ENCODE measurements at regions not wholly inside any gene's neighbourhood (a gene's known extent, or its start where the extent isn't known, plus 50 kb on each side); places are given as distances from the start of the nearest gene placed in this dataset.

- Histone ChIP-seq H4K20me1 (ENCODE audit: insufficient read depth) (no peaks in the 10 kb centered on the region), H2AFZ (ENCODE audit: low read depth, low read length, poor library complexity, severe bottlenecking) (no peak overlapping the region), H3K27ac (ENCODE audit: low read depth, low read length) (no peak overlapping the region), H3K27me3 (ENCODE audit: insufficient read depth, low read length) (no peaks in the 10 kb centered on the region), H3K4me3 (replicated peaks in 1 of 2; ENCODE audit: low read depth in 1 of 2, low read length in 2 of 2) (no peak overlapping the region), H3K4me1 (ENCODE audit: control insufficient read depth in 1 of 2, insufficient read depth in 2 of 2, low read length in 2 of 2) (no peaks in the 10 kb centered on the region), H3K36me3 (ENCODE audit: control insufficient read depth in 1 of 2, insufficient read depth in 2 of 2, low read length in 2 of 2) (no peaks in the 10 kb centered on the region), H3K9me3 (ENCODE audit: control insufficient read depth in 1 of 2, insufficient read depth in 1 of 2, low read depth in 1 of 2, low read length in 2 of 2) (no peaks in the 10 kb centered on the region), H3K9ac (ENCODE audit: low read length) (no peak overlapping the region), H3K4me2 (ENCODE audit: low read length) (no peak overlapping the region), H3K79me2 (ENCODE audit: insufficient read depth, low read length) (no peaks in the 10 kb centered on the region), H3K9me2 (ENCODE audit: insufficient read depth) (no peaks in the 10 kb centered on the region; the same call in 1 of the 2 replicates)
- intact Hi-C loops (cut with micrococcal nuclease) = no loop called here
- no TSS peak for BruUV-seq (replicated peaks)
- ChIA-PET POLR2A (no interaction called here), CTCF (no interaction called here), RAD21 (ENCODE audit: low non-redundant PET in 1 of 2, low total read pairs in 2 of 2, uncharacterized antibody in 2 of 2, unreplicated experiment in 2 of 2) (no interaction called here)
- DNase-seq (ENCODE audit: low read depth, low spot score) (no peak), ATAC-seq (no peak)
- no peak for TF ChIP-seq JUND (IDR thresholded peaks at IDR 0.05)
Observed at GRCh38 chr4:97349468-97350186, 793.6 kb downstream of the STPG2 start.

- Histone ChIP-seq H3K9me2 (ENCODE audit: insufficient read depth) (no peaks in the 10 kb centered on the region; the same call in 1 of the 2 replicates), H3K4me3 (replicated peaks in 1 of 2; ENCODE audit: low read depth in 1 of 2, low read length in 2 of 2) (no peak overlapping the region), H3K9me3 (ENCODE audit: control insufficient read depth in 1 of 2, insufficient read depth in 1 of 2, low read depth in 1 of 2, low read length in 2 of 2) (no peaks in the 10 kb centered on the region), H2AFZ (ENCODE audit: low read depth, low read length, poor library complexity, severe bottlenecking) (no peak overlapping the region), H3K36me3 (ENCODE audit: control insufficient read depth in 1 of 2, insufficient read depth in 2 of 2, low read length in 2 of 2) (no peaks in the 10 kb centered on the region), H3K4me2 (ENCODE audit: low read length) (no peak overlapping the region), H3K79me2 (ENCODE audit: insufficient read depth, low read length) (no peaks in the 10 kb centered on the region), H3K27ac (ENCODE audit: low read depth, low read length) (no peak overlapping the region), H3K9ac (ENCODE audit: low read length) (no peak overlapping the region), H3K4me1 (ENCODE audit: control insufficient read depth in 1 of 2, insufficient read depth in 2 of 2, low read length in 2 of 2) (no peaks in the 10 kb centered on the region), H4K20me1 (ENCODE audit: insufficient read depth) (no peaks in the 10 kb centered on the region), H3K27me3 (ENCODE audit: insufficient read depth, low read length) (no peaks in the 10 kb centered on the region)
- intact Hi-C loops (cut with micrococcal nuclease) = no loop called here
- BruUV-seq (replicated peaks) = no TSS peak
- RAD21 ChIA-PET (ENCODE audit: low non-redundant PET in 1 of 2, low total read pairs in 2 of 2, uncharacterized antibody in 2 of 2, unreplicated experiment in 2 of 2) = no interaction called here
- ATAC-seq (no peak), DNase-seq (ENCODE audit: low read depth, low spot score) (no peak)
- POLR2A ChIA-PET = no interaction called here
- TF ChIP-seq SP1 (IDR thresholded peaks at IDR 0.05; ENCODE audit: low read depth) (no peak), CEBPB (IDR thresholded peaks at IDR 0.05; ENCODE audit: low read depth) (no peak), TCF7L2 (IDR thresholded peaks at IDR 0.05; ENCODE audit: borderline replicate concordance, extremely low read depth, insufficient read depth, insufficient read length) (no peak), EGR1 (IDR thresholded peaks at IDR 0.05; ENCODE audit: low read depth) (no peak), YY1 (IDR thresholded peaks at IDR 0.05; ENCODE audit: extremely low read depth, insufficient replicate concordance, low read depth, low read length) (no peak), JUND (IDR thresholded peaks at IDR 0.05) (no peak), SRF (IDR thresholded peaks at IDR 0.05; ENCODE audit: low read depth) (no peak), EZH2 (IDR thresholded peaks at IDR 0.05) (no peak), ELF1 (IDR thresholded peaks at IDR 0.05; ENCODE audit: borderline replicate concordance, low read depth) (no peak), POLR2AphosphoS5 (IDR thresholded peaks at IDR 0.05; ENCODE audit: low read depth, low read length) (no peak), RAD21 (IDR thresholded peaks at IDR 0.05; ENCODE audit: low read depth) (no peak), CBX3 (IDR thresholded peaks at IDR 0.05; ENCODE audit: low read depth) (no peak)
- CTCF ChIA-PET = no interaction called here
Observed at GRCh38 chr4:97353876-97354275, 789.4 kb downstream of the STPG2 start.
